HG03469 (cell line): ENCODE measurements at regions not wholly inside any gene's neighbourhood (a gene's known extent, or its start where the extent isn't known, plus 50 kb on each side); places are given as distances from the start of the nearest gene placed in this dataset.

ENCODE experiments used
- ATAC-seq: cut with Tn5 transposase; IDR thresholded peaks from one replicate; pipeline ENCODE4 v1.9.1; 2021; ENCODE audit warnings: mild to moderate bottlenecking, moderate library complexity, moderate number of reproducible peaks; ENCODE audit not compliant: unreplicated experiment

- ATAC-seq = no peak
These were observed 408.0 kb upstream of the RGPD4 start for GRCh38 chr2:107418708-107419107.

- no peak for ATAC-seq
These were observed 407.5 kb upstream of the RGPD4 start for GRCh38 chr2:107419191-107419590.

- no peak for ATAC-seq
These were observed 397.9 kb upstream of the RGPD4 start for GRCh38 chr2:107428781-107429180.

- ATAC-seq = no peak
These were observed 396.7 kb upstream of the RGPD4 start for GRCh38 chr2:107430006-107430405.

- no peak for ATAC-seq
These were observed 396.0 kb upstream of the RGPD4 start for GRCh38 chr2:107430596-107431266.

- ATAC-seq = no peak
These were observed 390.4 kb upstream of the RGPD4 start for GRCh38 chr2:107436281-107436680.

GRCh38 chr2:107437265-107437664, 389.4 kb upstream of the RGPD4 start:
- no peak for ATAC-seq

- ATAC-seq = no peak
These were observed 388.9 kb upstream of the RGPD4 start for GRCh38 chr2:107437807-107438206.

GRCh38 chr2:107448160-107448559, 378.5 kb upstream of the RGPD4 start:
- no peak for ATAC-seq

GRCh38 chr2:107461301-107461700, 365.4 kb upstream of the RGPD4 start:
- ATAC-seq = no peak

GRCh38 chr2:107462181-107462580, 364.5 kb upstream of the RGPD4 start:
- no peak for ATAC-seq

- no peak for ATAC-seq
These were observed 360.5 kb upstream of the RGPD4 start for GRCh38 chr2:107466241-107466640.

GRCh38 chr2:107466984-107467773, 359.5 kb upstream of the RGPD4 start:
- ATAC-seq = no peak

GRCh38 chr2:107469437-107469995, 357.2 kb upstream of the RGPD4 start:
- ATAC-seq = no peak

- no peak for ATAC-seq
These were observed 353.5 kb upstream of the RGPD4 start for GRCh38 chr2:107473150-107473549.

GRCh38 chr2:107475859-107476258, 350.8 kb upstream of the RGPD4 start:
- ATAC-seq = no peak

- no peak for ATAC-seq
These were observed 324.2 kb upstream of the RGPD4 start for GRCh38 chr2:107502539-107502938.

GRCh38 chr2:107511970-107512789, 314.5 kb upstream of the RGPD4 start:
- ATAC-seq = no peak

GRCh38 chr2:107525406-107525805, 301.3 kb upstream of the RGPD4 start:
- no peak for ATAC-seq

- ATAC-seq = no peak
These were observed 297.5 kb upstream of the RGPD4 start for GRCh38 chr2:107529146-107529545.

GRCh38 chr2:107530046-107530445, 296.6 kb upstream of the RGPD4 start:
- ATAC-seq = no peak
